IMR-90 (cell line): ENCODE measurements at regions not wholly inside any gene's neighbourhood (a gene's known extent, or its start where the extent isn't known, plus 50 kb on each side); places are given as distances from the start of the nearest gene placed in this dataset.
"Not testable (repeated sequence)": the region's sequence is repeated elsewhere in the genome, so short reads cannot be mapped to it uniquely, and the experiment has no call there.

Source experiments
- CEBPB ChIP-seq: IDR thresholded peaks from 2 replicates; pipeline ENCODE4 v1.6.1; 2012; ENCODE audit warnings: low read depth, low read length, improper control_type of control experiment
- CTCF ChIP-seq: conservative IDR thresholded peaks from 2 replicates; pipeline ENCODE4 v1.5.1; 2012; ENCODE audit warnings: mild to moderate bottlenecking, low read depth, low read length, improper control_type of control experiment
- FOS ChIP-seq: fragments of 150-350 bp; IDR thresholded peaks from 2 replicates; pipeline ENCODE4 v1.6.1; 2016; ENCODE audit warnings: low read depth, low read length
- MAFK ChIP-seq: IDR thresholded peaks from 2 replicates; pipeline ENCODE4 v1.6.1; 2012; ENCODE audit warnings: low read depth, low read length, improper control_type of control experiment
- MAZ ChIP-seq: IDR thresholded peaks from 2 replicates; pipeline ENCODE4 v1.6.1; 2012; ENCODE audit warnings: low read depth, mild to moderate bottlenecking, low read length, improper control_type of control experiment, moderate library complexity, borderline replicate concordance
- POLR2A ChIP-seq: IDR thresholded peaks from 2 replicates; pipeline ENCODE4 v1.6.1; 2012; ENCODE audit warnings: mild to moderate bottlenecking, low read depth, low read length
- RCOR1 ChIP-seq: IDR thresholded peaks from 2 replicates; pipeline ENCODE4 v1.6.1; 2012; ENCODE audit warnings: mild to moderate bottlenecking, low read length, improper control_type of control experiment; ENCODE audit not compliant: insufficient replicate concordance
- RFX5 ChIP-seq: IDR thresholded peaks from 2 replicates; pipeline ENCODE4 v1.8.0; 2012; ENCODE audit warnings: low read depth, mild to moderate bottlenecking, low read length, moderate library complexity
- TF ChIP-seq, protein P1 (sequence below): fragments of 150-350 bp; IDR thresholded peaks from 2 replicates; pipeline ENCODE4 v1.6.1; 2017; ENCODE audit warnings: mild to moderate bottlenecking, antibody characterized with exemption, low read length, low read depth

- not testable (repeated sequence) for TF ChIP-seq CTCF, FOS, POLR2A, CEBPB, RFX5, MAZ, RCOR1, MAFK
- TF ChIP-seq, protein P1, sequence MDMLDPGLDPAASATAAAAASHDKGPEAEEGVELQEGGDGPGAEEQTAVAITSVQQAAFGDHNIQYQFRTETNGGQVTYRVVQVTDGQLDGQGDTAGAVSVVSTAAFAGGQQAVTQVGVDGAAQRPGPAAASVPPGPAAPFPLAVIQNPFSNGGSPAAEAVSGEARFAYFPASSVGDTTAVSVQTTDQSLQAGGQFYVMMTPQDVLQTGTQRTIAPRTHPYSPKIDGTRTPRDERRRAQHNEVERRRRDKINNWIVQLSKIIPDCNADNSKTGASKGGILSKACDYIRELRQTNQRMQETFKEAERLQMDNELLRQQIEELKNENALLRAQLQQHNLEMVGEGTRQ = not testable (repeated sequence)
Observed at GRCh38 chr14:106522118-106522517, 995.7 kb downstream of the TMEM121 start.
